GM18861 (cell line): ENCODE measurements at regions not wholly inside any gene's neighbourhood (a gene's known extent, or its start where the extent isn't known, plus 50 kb on each side); places are given as distances from the start of the nearest gene placed in this dataset.

Experiments
- ATAC-seq: cut with Tn5 transposase; IDR thresholded peaks from one replicate; pipeline ENCODE4 v1.9.1; 2021; ENCODE audit not compliant: unreplicated experiment

DNA sequence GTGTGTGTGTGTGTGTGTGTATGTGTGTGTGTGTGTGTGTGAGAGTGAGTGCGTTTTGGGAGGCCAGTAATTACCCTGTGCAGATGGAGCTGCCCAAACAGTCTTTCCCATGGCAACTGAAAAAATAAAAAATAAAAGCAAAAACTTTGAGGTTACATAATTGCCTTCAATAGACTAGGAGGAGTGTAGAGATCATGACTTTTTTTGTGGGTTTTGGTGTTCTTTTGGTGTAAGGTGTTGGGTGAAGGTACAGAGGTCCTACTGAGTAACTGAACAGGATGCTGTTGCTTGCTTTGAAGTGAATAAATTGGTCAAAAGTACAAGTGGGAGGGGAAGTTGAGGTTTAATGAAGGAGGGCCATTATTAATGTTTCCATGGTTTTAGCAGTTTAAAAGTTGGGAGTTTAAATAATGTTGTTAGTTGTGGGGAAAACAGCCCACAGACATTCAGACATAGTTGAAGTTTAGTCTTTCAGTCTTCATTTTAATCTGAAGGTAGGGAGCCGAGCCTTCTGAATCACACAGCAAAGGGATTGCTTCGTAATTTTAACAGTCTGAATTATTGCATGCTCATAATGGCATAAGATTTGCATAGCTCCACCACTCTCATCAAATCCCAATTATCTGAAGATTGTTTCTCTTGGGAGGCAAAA lies 251.4 kb downstream of the PRL start:
- no peak for ATAC-seq

DNA sequence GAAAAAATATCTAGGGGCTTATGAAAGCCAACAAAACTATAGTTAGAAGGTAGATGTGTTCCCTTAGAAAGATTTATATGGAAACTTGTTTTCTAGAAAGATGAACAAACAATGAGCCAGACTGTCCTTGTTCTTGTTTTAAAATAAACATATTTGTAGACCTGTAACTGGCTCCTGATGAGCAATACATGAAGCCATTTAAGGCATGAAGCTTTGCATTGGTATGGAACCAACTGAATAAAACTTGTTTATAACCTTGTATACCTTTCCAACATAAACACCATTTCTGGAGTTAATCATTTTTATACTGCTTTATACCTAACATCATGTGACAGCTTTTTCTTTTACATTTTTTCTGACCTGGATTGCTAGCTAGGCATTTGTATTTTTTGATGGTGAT lies 247.8 kb downstream of the PRL start:
- no peak for ATAC-seq

GRCh38 chr6:22053391-22053997 lies 243.3 kb downstream of the PRL start:
- no peak for ATAC-seq

- no peak for ATAC-seq
Observed at GRCh38 chr6:22056398-22056797, 240.4 kb downstream of the PRL start.

DNA sequence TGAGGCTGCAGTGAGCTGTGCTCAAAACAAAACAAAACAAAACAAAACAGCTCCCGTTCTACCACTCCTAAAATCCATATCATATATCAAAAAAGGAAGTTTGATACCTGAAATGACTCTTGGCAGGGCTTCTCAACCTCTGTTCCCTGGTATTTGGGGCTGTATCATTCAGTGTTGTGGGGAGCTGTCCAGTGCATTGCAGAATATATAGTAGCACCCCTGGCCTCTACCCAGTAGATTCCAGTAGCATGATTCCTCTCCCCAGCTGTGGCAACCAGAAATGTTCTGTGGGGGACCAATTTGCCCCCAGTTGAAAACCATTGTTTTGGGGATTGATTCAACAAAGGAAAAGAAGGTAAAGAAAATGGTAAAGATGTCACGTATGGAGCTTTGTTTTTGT lies 238.9 kb downstream of the PRL start:
- no peak for ATAC-seq

GRCh38 chr6:22059126-22059525 lies 237.7 kb downstream of the PRL start:
- ATAC-seq, result no peak

GRCh38 chr6:22059946-22060345 lies 236.9 kb downstream of the PRL start:
- no peak for ATAC-seq

DNA sequence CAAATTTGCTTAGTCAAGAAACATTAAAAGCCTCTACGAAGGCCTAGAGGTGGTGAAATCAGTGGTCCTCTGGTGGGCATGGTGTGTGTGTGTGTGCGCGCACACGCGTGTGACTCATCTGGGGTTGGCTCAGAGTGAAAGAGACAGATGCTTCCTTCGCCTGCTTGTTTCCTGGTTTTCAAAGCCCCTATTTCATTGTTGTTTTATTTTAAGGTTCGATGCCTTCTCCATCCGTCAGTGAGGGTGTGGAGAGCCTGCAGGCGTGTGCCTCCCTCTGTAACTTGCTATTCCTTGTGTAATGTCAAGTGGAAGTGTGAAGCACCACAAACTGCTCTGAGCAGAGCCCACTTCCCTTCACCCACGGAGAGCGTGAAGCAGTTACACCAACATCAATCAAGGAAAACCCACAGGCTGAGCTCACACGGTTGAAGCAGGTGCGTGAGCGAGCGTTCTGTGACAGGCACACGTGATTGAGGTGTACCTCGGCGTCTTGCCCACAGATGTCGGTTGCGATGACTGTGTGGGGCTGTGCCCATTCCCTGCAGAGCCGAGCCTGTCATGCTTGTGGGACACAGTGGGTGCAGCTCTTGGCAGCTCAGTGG lies 233.9 kb downstream of the PRL start:
- peak; percentile 63 for ATAC-seq

- no peak for ATAC-seq
Observed at GRCh38 chr6:22064558-22064957, 232.3 kb downstream of the PRL start.

- no peak for ATAC-seq
Observed at GRCh38 chr6:22067122-22067521, 229.7 kb downstream of the PRL start.

DNA sequence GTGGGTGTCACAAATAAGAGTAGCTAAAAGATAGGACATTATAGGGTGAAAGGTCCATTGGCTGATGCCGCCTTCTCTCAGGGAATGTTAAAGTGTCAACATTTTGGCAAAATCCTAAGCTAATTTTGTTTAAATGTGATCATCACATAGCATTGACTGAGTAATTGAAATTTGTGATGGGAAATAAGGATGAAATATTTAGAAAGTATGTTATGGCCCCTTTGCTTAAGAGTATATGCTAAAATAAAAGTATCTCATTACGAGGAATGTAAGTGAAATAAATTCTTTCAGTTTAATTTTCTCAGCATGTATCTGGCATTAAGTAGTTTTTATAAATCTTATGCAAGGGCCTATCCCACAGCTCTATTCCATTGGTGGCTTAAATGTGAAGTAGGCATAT lies 229.2 kb downstream of the PRL start:
- no peak for ATAC-seq

GRCh38 chr6:22068561-22069305 lies 228.1 kb downstream of the PRL start:
- peak; percentile 46 for ATAC-seq

DNA sequence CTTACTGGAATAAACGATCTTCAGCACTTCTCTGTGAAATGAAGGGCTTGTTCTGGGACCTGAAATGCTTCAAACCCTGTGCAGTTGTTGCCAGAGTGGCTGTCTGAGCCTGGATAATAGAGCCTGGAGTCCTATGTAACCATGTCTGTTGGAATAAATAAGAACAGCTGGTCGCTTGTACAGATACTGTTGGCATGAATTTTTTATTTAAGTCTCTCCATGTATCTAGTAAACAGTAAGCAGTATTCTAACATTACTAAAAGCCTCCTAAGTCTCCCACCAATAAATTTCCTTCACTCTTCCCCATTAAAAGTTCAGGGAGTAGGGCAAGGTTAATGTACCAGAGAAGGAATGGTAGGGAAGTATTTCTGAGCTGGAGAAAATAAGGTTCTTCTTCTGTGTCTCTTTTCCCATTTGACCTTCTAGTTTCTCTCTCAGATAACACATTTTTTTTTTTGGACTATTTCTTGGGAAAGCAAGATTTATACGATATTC lies 227.5 kb downstream of the PRL start:
- ATAC-seq, result no peak

DNA sequence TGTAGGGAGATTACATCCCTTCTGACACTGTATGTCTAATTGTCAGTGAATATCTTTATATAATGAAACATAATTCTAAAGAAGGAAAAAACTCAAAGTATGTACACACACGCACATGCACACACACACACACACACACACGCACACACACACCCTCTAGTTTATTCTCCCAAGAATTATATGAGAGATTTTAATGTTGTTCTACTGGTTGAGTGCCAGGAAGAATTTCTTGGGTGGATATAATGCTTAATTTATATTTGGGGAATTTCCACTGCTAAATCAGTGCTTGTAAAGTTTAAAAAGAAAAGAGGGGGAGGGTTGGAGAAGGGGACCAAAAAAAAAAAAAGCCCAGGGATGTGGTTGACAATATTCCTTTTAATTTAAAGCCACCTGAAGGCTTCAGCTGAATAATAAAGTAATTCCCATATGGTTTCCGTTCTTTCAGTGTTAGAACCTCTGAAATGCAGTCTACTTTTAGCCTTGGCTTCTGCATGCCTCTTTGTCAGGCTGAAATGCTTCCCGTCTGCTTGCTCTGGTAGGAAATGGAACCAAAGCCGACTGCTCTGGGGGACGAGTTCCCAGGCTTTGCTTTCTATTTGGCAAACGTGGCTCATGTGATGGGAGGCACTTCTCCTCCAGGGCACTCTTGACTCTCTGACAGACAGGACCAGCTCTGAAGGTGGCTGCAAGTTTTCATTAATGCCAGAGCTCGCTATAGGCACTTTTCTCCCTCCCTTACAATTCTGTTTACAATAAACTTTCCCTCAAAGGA lies 225.4 kb downstream of the PRL start:
- ATAC-seq, result no peak

GRCh38 chr6:22072949-22073348 lies 223.9 kb downstream of the PRL start:
- ATAC-seq, result no peak

GRCh38 chr6:22073516-22074198 lies 223.2 kb downstream of the PRL start:
- ATAC-seq, result no peak

DNA sequence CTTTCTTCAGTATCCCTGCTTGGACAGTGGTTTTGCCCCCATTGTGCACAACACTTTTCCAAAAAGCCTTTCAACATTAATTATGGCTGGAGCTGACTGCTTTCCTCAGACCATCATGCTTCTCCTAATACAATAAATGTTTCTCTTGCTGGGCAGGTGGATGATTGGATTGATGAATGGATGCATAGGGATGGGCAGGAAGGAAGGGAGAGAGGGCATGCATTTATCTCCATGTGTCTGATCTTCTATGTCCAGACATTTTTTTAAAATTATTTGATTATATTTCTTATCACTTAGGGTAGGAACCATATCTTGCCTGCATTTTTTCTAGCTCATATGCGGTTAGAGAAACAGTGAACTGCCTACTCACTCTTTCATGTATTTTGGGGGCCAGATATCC lies 218.5 kb downstream of the PRL start:
- ATAC-seq, result no peak

GRCh38 chr6:22078802-22079545 lies 217.9 kb downstream of the PRL start:
- ATAC-seq, result no peak

GRCh38 chr6:22079783-22080182 lies 217.1 kb downstream of the PRL start:
- no peak for ATAC-seq

- no peak for ATAC-seq
Observed at GRCh38 chr6:22081709-22082108, 215.1 kb downstream of the PRL start.
